Ascending aorta (tissue), 2 donors: ENCODE measurements at regions not wholly inside any gene's neighbourhood (a gene's known extent, or its start where the extent isn't known, plus 50 kb on each side); places are given as distances from the start of the nearest gene placed in this dataset.

Source experiments
- DNase-seq, 2 donors: peaks; one replicate each; pipeline ENCODE4 v3.0.0-alpha.2; 2019; ENCODE audit warnings: low spot score in 2 of 2
- H3K27ac ChIP-seq, 2 donors: fragments of 200-600 bp; sonication (generic); one replicate each; pipeline ENCODE4 v1.5.1; 2016 to 2017; ENCODE audit warnings: mild to moderate bottlenecking in 1 of 2
- H3K27me3 ChIP-seq: fragments of 200-600 bp; sonication (generic); one replicate; pipeline ENCODE4 v1.5.1; 2017
- H3K36me3 ChIP-seq, 2 donors: fragments of 200-600 bp; sonication (generic); one replicate each; pipeline ENCODE4 v1.5.1; 2016
- H3K4me1 ChIP-seq, 2 donors: fragments of 200-600 bp; sonication (generic); one replicate each; pipeline ENCODE4 v1.5.1; 2016 to 2017; ENCODE audit warnings: mild to moderate bottlenecking in 1 of 2
- H3K4me3 ChIP-seq, 2 donors: fragments of 200-600 bp; sonication (generic); one replicate each; pipeline ENCODE4 v1.5.1; 2016 to 2017; ENCODE audit warnings: mild to moderate bottlenecking in 1 of 2
- H3K9me3 ChIP-seq, 2 donors: fragments of 200-600 bp; sonication (generic); one replicate each; pipeline ENCODE4 v1.5.1; 2016
- CTCF ChIP-seq, 3 experiments: fragments of 200-600 bp in 2 of 3; fragments of 450-650 bp in 1 of 3; sonication (generic) in 2 of 3; IDR thresholded peaks; one replicate each; pipeline ENCODE4 v1.5.1; 2016 to 2019; ENCODE audit warnings: antibody characterized with exemption in 3 of 3, mild to moderate bottlenecking in 1 of 3, moderate library complexity in 1 of 3
- intact Hi-C: fragments of 100-400 bp; cut with DNase I; formaldehyde crosslinking; loops from one replicate; pipeline ENCODE4 v1.15.1; 2023

- no peak for DNase-seq
- no peak for TF ChIP-seq CTCF (IDR thresholded peaks at IDR 0.05)
- no peak overlapping the region for H3K4me3 ChIP-seq
- intact Hi-C loops = no loop called here
- no peaks in the 10 kb centered on the region for H3K27me3 ChIP-seq
- H3K36me3 ChIP-seq = no peaks in the 10 kb centered on the region
- H3K4me1 ChIP-seq = no peaks in the 10 kb centered on the region
- no peak overlapping the region for H3K27ac ChIP-seq
- H3K9me3 ChIP-seq = no peaks in the 10 kb centered on the region
Observed at GRCh38 chr5:6163913-6164312, 214.4 kb downstream of the MED10 start.

GRCh38 chr5:6162175-6162574 lies 216.2 kb downstream of the MED10 start:
- no peaks in the 10 kb centered on the region for H3K4me1 ChIP-seq

GRCh38 chr5:6161257-6161656 lies 217.1 kb downstream of the MED10 start:
- intact Hi-C loops = no loop called here
- no peaks in the 10 kb centered on the region for H3K4me1 ChIP-seq
- H3K27me3 ChIP-seq = no peaks in the 10 kb centered on the region
- no peak overlapping the region for H3K27ac ChIP-seq
- DNase-seq = no peak
- no peaks in the 10 kb centered on the region for H3K36me3 ChIP-seq
- H3K9me3 ChIP-seq = no peaks in the 10 kb centered on the region
- no peak overlapping the region for H3K4me3 ChIP-seq
- no peak for TF ChIP-seq CTCF (IDR thresholded peaks at IDR 0.05)

More at GRCh38 chr5:6162175-6162574, 216.2 kb downstream of the MED10 start:
- Histone ChIP-seq H3K27me3 (no peaks in the 10 kb centered on the region), H3K4me3 (no peak overlapping the region), H3K9me3 (no peaks in the 10 kb centered on the region), H3K36me3 (no peaks in the 10 kb centered on the region), H3K27ac (no peak overlapping the region)
- DNase-seq = no peak
- intact Hi-C loops = no loop called here
- TF ChIP-seq CTCF (IDR thresholded peaks at IDR 0.05) = no peak

GRCh38 chr5:6159832-6160430 lies 218.4 kb downstream of the MED10 start:
- intact Hi-C loops = no loop called here
- no peaks in the 10 kb centered on the region for H3K9me3 ChIP-seq
- H3K27me3 ChIP-seq = no peaks in the 10 kb centered on the region
- no peak for TF ChIP-seq CTCF (IDR thresholded peaks at IDR 0.05)
- DNase-seq = no peak
- H3K27ac ChIP-seq = no peak overlapping the region
- no peaks in the 10 kb centered on the region for H3K36me3 ChIP-seq
- no peaks in the 10 kb centered on the region for H3K4me1 ChIP-seq
- no peak overlapping the region for H3K4me3 ChIP-seq

- H3K4me3 ChIP-seq = no peak overlapping the region
- H3K36me3 ChIP-seq = no peaks in the 10 kb centered on the region
- no peak for DNase-seq
- intact Hi-C loops = no loop called here
- TF ChIP-seq CTCF (IDR thresholded peaks at IDR 0.05) = no peak
- H3K4me1 ChIP-seq = no peaks in the 10 kb centered on the region
- no peak overlapping the region for H3K27ac ChIP-seq
- H3K9me3 ChIP-seq = no peaks in the 10 kb centered on the region
- no peaks in the 10 kb centered on the region for H3K27me3 ChIP-seq
Observed at GRCh38 chr5:6158974-6159831, 219.1 kb downstream of the MED10 start.
